NCI-H524 treated with DMSO at 0.1 percent for 48 hours (cell line): ENCODE measurements at regions not wholly inside any gene's neighbourhood (a gene's known extent, or its start where the extent isn't known, plus 50 kb on each side); places are given as distances from the start of the nearest gene placed in this dataset.
A peak's percentile ranks its signal among the peaks of the same experiment; 100 is the strongest.
"Not testable (repeated sequence)": the region's sequence is repeated elsewhere in the genome, so short reads cannot be mapped to it uniquely, and the experiment has no call there.

Source experiments
- DNase-seq: peaks from one replicate; lab custom pipeline; 2025; lab: John Stamatoyannopoulos, UW

- DNase-seq, result no peak
Observed at GRCh38 chr2:45114221-45114955, 105.1 kb upstream of the SIX2 start.

GRCh38 chr2:45112750-45113149 lies 103.5 kb upstream of the SIX2 start:
- DNase-seq, result no peak

GRCh38 chr2:45105050-45105582 lies 95.9 kb upstream of the SIX2 start:
- DNase-seq, result no peak

DNA sequence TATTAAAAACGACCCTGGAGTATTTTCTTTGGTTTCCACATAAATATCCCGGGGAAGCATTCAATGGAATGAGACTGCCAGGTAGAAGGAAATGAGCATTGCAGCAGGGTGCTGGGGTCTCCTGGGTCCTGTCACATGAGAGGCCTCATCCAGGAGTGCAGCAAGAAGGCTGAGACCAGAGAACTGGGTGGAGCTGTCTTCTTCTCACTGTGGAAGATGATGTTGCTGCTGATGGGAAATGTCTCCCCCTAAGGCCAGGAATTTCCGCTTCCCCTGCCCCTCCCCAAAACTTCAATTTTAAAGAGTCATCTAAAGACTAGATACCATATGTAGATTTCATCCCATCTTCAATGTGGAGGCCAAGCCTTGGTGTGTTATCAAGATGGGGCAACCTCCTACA lies 95.2 kb upstream of the SIX2 start:
- no peak for DNase-seq

- no peak for DNase-seq
Observed at GRCh38 chr2:45103351-45104345, 94.4 kb upstream of the SIX2 start.

DNA sequence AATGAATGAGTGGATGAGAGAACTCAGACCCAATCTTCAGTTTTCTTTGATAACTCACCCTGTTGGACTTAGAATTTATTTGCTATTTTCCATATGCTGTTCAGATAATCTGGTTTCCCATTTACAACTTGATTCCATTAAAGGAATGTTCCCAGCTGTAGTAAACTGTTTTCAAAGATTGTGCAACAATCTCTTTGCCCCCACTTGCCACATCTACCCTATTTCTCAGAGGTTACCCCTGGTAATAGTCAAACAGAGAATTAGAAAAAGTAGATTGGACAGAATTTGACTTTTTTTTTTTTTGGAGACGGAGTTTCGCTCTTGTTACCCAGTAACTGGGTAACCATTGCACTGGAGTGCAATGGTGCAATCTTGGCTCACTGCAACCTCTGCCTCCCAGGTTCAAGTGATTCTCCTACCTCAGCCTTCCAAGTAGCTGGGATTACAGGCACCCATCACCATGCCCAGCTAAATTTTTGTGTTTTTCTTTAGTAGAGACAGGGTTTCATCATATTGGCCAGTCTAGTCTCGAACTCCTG lies 93.4 kb upstream of the SIX2 start:
- no peak for DNase-seq

- DNase-seq, result no peak
Observed at GRCh38 chr2:45102141-45102540, 92.9 kb upstream of the SIX2 start.

- no peak for DNase-seq
Observed at GRCh38 chr2:45096996-45097395, 87.7 kb upstream of the SIX2 start.

DNA sequence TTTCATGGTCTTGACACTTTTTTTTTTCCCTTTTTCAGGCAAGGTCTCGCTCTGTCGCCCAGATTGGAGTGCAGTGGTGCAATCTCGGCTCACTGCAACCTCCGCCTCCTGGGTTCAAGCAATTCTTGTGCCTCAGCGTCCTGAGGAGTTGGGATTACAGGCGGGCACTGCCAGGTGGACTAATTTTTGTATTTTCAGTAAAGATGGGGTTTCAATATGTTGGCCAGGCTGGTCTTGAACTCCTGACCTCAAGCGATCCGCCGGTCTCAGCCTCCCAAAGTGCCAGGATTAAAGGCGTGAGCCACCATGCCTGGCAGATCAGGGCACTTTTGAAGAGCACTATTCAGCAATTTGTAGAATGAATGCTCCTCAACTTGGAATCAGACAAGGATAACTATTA lies 86.8 kb upstream of the SIX2 start:
- not testable (repeated sequence) for DNase-seq

DNA sequence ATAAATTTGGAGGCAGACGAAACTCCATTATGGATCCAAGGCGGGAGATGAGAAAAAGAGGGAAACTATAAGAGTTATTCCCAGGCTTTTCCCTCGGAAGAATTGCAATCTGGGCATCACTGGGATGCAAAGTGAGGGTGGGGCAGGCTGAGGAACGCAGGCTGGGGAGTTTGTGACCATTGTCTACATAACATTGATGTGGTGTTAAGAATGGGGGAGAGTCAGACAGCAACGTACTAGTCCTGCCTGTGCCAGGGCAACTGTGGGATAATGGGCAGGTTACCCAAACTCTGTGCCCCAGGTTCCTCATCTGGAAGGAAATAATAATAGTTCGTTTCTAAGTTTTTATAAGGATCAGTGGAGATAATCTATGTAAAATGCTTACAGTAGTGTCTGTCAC lies 84.4 kb upstream of the SIX2 start:
- DNase-seq, result no peak

DNA sequence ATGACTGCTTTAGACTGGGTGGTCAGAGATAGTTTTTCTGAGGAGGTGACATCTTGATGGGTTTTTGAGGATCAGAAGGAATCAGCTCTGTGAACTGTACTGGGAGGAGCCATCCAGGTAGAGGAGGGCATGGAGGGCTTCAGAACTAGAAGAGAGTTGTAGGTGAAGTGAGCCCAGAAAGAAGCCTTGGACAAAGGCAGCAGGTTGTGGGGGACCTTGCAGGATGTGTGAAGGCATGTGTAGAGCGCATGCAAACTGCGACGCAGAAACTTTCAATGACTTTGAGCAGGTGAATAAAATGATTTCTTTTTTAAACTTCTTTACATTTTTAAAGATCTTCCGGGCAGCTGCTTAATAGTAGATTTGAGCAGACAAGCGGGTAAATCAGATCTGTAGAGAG lies 83.9 kb upstream of the SIX2 start:
- DNase-seq, result no peak

GRCh38 chr2:45089554-45090261 lies 80.5 kb upstream of the SIX2 start:
- no peak for DNase-seq

- no peak for DNase-seq
Observed at GRCh38 chr2:45085487-45085886, 76.2 kb upstream of the SIX2 start.

GRCh38 chr2:45084361-45085020 lies 75.2 kb upstream of the SIX2 start:
- DNase-seq, result peak; percentile 35

- DNase-seq, result no peak
Observed at GRCh38 chr2:45083175-45083574, 73.9 kb upstream of the SIX2 start.

GRCh38 chr2:45074713-45075112 lies 65.5 kb upstream of the SIX2 start:
- DNase-seq, result no peak

- no peak for DNase-seq
Observed at GRCh38 chr2:45072862-45073237, 63.6 kb upstream of the SIX2 start.

DNA sequence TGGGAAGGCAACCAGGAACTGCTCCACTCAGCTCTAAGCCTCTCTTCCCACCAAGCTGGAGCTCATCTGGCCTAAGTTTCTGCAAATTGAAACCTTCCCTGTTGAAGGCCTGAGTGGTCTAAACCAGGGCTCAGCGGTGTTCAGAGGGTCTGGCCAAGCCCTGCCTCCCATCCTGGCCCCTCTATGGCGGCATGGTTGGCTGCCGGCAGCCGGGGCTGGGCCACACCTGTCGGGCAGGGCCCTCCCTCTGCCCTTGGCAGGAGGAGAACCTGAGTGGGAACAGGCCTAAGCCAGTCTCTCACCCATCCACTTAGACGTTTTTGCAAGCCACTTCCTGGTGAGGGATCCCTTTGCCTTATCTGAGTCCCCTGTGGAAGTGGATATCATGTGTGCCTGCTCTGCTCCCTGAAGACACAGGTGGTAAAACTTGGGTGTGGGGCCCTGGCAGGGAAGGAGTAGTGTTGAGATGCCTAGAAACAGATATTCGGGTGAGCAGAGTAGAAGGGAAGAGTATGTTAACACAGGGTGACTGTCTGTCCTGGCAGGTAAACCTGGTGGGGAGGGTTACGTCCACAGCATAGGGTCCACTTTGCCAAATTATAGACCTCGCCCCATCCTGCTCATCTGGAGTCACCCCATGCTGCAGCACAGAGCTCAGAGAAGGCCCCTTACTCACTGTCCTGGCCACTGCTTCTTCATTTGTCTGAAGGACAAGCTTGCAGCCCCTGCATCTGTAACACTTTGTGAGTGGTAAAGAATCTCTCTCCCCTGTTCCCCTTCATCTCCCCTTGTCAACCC lies 63.0 kb upstream of the SIX2 start:
- DNase-seq, result no peak

DNA sequence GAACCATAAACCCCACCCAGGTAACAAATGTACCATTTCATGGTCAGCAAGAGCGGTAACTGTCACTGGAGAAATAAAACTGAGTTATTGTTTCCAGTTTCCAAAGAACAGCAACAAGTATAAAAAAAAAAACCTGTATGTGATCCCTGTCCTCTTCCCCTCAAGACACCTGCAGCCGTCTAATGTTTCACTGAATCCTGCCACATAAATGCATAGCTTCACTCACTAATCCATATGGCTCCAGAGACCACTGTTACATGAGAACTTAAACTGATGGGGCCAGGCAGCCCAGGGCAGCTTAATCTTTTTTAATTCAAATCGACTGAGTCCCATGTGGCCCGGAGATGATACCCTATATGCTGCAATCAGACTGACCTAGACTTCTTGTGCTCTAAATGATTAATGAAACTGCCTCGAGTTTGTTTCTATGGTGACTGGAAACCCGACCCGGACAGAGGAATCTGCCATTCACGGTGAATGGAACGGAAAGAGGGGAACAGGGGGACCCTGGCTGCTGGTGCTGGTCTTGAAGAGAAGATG lies 60.9 kb upstream of the SIX2 start:
- DNase-seq, result peak; percentile 97

DNA sequence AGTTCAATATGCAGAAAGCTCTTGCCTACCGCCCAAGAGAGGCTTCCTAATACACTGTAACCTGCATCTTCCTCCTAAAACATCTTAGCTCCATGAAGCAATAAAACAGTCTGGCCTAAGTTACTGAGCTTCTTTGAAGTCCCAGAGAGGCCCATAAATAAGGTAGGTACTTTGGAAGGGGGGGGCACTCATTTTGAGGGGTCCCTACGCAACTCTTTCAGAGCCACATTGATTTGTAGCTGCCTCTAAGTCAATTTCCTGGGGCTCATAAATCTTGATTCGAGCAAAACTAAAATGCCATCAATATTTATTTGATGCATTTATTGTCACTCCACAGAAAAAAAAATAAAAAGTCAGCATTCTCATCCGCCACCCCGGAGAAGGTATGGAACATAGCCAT lies 60.4 kb upstream of the SIX2 start:
- no peak for DNase-seq
